GM19239 (cell line): ENCODE measurements at regions not wholly inside any gene's neighbourhood (a gene's known extent, or its start where the extent isn't known, plus 50 kb on each side); places are given as distances from the start of the nearest gene placed in this dataset.

Source experiments
- DNase-seq: peaks from one replicate; pipeline ENCODE4 v3.0.0; 2011; ENCODE audit warnings: low spot score; ENCODE audit not compliant: insufficient read length
- FAIRE-seq: peaks from 2 replicates; lab custom pipeline; 2011; peaks lifted over from hg19 to GRCh38; lab: Jason Lieb, UNC

- DNase-seq (no peak), FAIRE-seq (no peak)
These were observed 613.9 kb upstream of the CELF2 start for GRCh38 chr10:10403762-10404161.

- DNase-seq (no peak), FAIRE-seq (no peak)
These were observed 600.0 kb upstream of the CELF2 start for GRCh38 chr10:10417671-10418070.

- peak; percentile 21 for DNase-seq
These were observed 599.3 kb upstream of the CELF2 start for GRCh38 chr10:10418387-10418786.

GRCh38 chr10:10421071-10421470 is 596.6 kb upstream of the CELF2 start:
- no peak for FAIRE-seq
- DNase-seq = no peak

More at GRCh38 chr10:10418387-10418786, 599.3 kb upstream of the CELF2 start:
- FAIRE-seq = peak; percentile 33

- DNase-seq (no peak), FAIRE-seq (no peak)
These were observed 586.1 kb upstream of the CELF2 start for GRCh38 chr10:10431422-10432066.

GRCh38 chr10:10432296-10433035 is 585.2 kb upstream of the CELF2 start:
- FAIRE-seq = no peak

GRCh38 chr10:10434312-10434711 is 583.4 kb upstream of the CELF2 start:
- FAIRE-seq (no peak), DNase-seq (no peak)

More at GRCh38 chr10:10432296-10433035, 585.2 kb upstream of the CELF2 start:
- no peak for DNase-seq

- FAIRE-seq = no peak
- no peak for DNase-seq
These were observed 579.8 kb upstream of the CELF2 start for GRCh38 chr10:10437886-10438285.

- no peak for DNase-seq
- no peak for FAIRE-seq
These were observed 579.2 kb upstream of the CELF2 start for GRCh38 chr10:10438335-10439100.

GRCh38 chr10:10456856-10457255 is 560.8 kb upstream of the CELF2 start:
- DNase-seq (no peak), FAIRE-seq (no peak)

GRCh38 chr10:10460451-10460850 is 557.2 kb upstream of the CELF2 start:
- no peak for FAIRE-seq
- DNase-seq = no peak

GRCh38 chr10:10462151-10462941 is 555.3 kb upstream of the CELF2 start:
- FAIRE-seq (no peak), DNase-seq (no peak)

GRCh38 chr10:10471758-10472157 is 545.9 kb upstream of the CELF2 start:
- no peak for FAIRE-seq
- DNase-seq = no peak

GRCh38 chr10:10475812-10476211 is 541.9 kb upstream of the CELF2 start:
- no peak for DNase-seq
- no peak for FAIRE-seq

- FAIRE-seq (no peak), DNase-seq (no peak)
These were observed 539.8 kb upstream of the CELF2 start for GRCh38 chr10:10477844-10478243.

- DNase-seq (no peak), FAIRE-seq (no peak)
These were observed 538.2 kb upstream of the CELF2 start for GRCh38 chr10:10479465-10479864.

- FAIRE-seq (no peak), DNase-seq (no peak)
These were observed 535.1 kb upstream of the CELF2 start for GRCh38 chr10:10482613-10483012.

- no peak for FAIRE-seq
These were observed 528.6 kb upstream of the CELF2 start for GRCh38 chr10:10489076-10489475.

GRCh38 chr10:10489805-10490571 is 527.7 kb upstream of the CELF2 start:
- DNase-seq = no peak
- no peak for FAIRE-seq

More at GRCh38 chr10:10489076-10489475, 528.6 kb upstream of the CELF2 start:
- no peak for DNase-seq
